ENCODE measurements at regions not wholly inside any gene's neighbourhood (a gene's known extent, or its start where the extent isn't known, plus 50 kb on each side); places are given as distances from the start of the nearest gene placed in this dataset.

DNA sequence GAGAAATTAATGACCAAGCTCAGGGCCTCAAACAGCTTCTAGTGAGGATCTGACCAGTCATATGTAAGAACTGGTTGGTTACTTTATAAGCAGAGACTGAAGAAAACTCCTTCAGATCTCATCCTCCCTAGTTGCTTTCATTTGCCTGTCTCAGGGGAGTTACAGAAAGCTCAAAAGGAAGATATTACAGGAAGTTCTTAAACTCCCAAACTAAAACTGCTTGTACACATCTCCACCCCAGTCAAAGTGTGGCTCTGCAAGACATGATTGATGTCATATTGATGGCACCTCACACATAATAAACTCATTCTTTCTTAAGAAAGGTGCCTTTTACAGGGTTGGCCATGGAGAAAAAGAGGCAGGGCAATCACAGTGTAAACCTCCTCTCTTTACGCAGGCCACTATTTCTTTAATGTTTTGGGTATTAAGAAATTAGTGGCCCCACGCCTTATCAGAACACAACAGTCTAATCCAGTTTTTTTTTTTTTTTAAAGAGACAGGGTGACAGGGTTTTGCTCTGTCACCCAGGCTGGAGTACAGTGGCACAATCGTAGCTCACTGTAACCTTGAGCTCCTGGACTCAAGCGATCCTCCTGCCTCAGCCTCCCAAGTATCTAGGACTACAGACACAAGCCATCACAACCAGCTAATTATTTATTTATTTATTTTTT lies 62.6 kb upstream of the STK17B start:
- Histone ChIP-seq H3K36me3 (ENCODE audit: insufficient read depth) (no peaks in the 10 kb centered on the region), H4K20me1 (replicated peaks; ENCODE audit: insufficient read depth) (no peaks in the 10 kb centered on the region), H3K4me2 (no peak overlapping the region), H3K9me2 (ENCODE audit: insufficient read depth) (no peaks in the 10 kb centered on the region), H3F3A (replicated peaks; ENCODE audit: low read depth) (no peaks in the 10 kb centered on the region), H3K4me1 (ENCODE audit: insufficient read depth) (no peaks in the 10 kb centered on the region), H2AFZ (no peak overlapping the region), H3K27ac (ENCODE audit: low read depth) (no peak overlapping the region), H3K27me3 (ENCODE audit: insufficient read depth) (no peaks in the 10 kb centered on the region), H3K4me3 (no peak overlapping the region), H3K79me2 (replicated peaks; ENCODE audit: insufficient read depth) (no peaks in the 10 kb centered on the region)
- Mint-ChIP-seq H3K4me3 (no peak overlapping the region), H3K36me3 (ENCODE audit: low read depth) (no peaks in the 10 kb centered on the region), H3K4me1 (no peaks in the 10 kb centered on the region), H3K27ac (no peak overlapping the region), H3K9me3 (no peaks in the 10 kb centered on the region; the same call in 2 of the 3 replicates), H3K27me3 (ENCODE audit: insufficient read depth, low read depth, poor library complexity) (peaks cover 5% of the 10 kb centered on the region)
- TF ChIP-seq EZH2 (IDR thresholded peaks at IDR 0.05; ENCODE audit: low read depth, unreplicated experiment) (no peak), STAT1 (IDR thresholded peaks at IDR 0.05; ENCODE audit: unreplicated experiment) (no peak), CREB1 (CRISPR knock-in tag; IDR thresholded peaks at IDR 0.05; ENCODE audit: low read depth) (no peak), POLR2AphosphoS5 (IDR thresholded peaks at IDR 0.05; ENCODE audit: low read depth) (no peak), JUNB (IDR thresholded peaks at IDR 0.05; ENCODE audit: unreplicated experiment) (no peak)
- TF ChIP-seq, protein P1, sequence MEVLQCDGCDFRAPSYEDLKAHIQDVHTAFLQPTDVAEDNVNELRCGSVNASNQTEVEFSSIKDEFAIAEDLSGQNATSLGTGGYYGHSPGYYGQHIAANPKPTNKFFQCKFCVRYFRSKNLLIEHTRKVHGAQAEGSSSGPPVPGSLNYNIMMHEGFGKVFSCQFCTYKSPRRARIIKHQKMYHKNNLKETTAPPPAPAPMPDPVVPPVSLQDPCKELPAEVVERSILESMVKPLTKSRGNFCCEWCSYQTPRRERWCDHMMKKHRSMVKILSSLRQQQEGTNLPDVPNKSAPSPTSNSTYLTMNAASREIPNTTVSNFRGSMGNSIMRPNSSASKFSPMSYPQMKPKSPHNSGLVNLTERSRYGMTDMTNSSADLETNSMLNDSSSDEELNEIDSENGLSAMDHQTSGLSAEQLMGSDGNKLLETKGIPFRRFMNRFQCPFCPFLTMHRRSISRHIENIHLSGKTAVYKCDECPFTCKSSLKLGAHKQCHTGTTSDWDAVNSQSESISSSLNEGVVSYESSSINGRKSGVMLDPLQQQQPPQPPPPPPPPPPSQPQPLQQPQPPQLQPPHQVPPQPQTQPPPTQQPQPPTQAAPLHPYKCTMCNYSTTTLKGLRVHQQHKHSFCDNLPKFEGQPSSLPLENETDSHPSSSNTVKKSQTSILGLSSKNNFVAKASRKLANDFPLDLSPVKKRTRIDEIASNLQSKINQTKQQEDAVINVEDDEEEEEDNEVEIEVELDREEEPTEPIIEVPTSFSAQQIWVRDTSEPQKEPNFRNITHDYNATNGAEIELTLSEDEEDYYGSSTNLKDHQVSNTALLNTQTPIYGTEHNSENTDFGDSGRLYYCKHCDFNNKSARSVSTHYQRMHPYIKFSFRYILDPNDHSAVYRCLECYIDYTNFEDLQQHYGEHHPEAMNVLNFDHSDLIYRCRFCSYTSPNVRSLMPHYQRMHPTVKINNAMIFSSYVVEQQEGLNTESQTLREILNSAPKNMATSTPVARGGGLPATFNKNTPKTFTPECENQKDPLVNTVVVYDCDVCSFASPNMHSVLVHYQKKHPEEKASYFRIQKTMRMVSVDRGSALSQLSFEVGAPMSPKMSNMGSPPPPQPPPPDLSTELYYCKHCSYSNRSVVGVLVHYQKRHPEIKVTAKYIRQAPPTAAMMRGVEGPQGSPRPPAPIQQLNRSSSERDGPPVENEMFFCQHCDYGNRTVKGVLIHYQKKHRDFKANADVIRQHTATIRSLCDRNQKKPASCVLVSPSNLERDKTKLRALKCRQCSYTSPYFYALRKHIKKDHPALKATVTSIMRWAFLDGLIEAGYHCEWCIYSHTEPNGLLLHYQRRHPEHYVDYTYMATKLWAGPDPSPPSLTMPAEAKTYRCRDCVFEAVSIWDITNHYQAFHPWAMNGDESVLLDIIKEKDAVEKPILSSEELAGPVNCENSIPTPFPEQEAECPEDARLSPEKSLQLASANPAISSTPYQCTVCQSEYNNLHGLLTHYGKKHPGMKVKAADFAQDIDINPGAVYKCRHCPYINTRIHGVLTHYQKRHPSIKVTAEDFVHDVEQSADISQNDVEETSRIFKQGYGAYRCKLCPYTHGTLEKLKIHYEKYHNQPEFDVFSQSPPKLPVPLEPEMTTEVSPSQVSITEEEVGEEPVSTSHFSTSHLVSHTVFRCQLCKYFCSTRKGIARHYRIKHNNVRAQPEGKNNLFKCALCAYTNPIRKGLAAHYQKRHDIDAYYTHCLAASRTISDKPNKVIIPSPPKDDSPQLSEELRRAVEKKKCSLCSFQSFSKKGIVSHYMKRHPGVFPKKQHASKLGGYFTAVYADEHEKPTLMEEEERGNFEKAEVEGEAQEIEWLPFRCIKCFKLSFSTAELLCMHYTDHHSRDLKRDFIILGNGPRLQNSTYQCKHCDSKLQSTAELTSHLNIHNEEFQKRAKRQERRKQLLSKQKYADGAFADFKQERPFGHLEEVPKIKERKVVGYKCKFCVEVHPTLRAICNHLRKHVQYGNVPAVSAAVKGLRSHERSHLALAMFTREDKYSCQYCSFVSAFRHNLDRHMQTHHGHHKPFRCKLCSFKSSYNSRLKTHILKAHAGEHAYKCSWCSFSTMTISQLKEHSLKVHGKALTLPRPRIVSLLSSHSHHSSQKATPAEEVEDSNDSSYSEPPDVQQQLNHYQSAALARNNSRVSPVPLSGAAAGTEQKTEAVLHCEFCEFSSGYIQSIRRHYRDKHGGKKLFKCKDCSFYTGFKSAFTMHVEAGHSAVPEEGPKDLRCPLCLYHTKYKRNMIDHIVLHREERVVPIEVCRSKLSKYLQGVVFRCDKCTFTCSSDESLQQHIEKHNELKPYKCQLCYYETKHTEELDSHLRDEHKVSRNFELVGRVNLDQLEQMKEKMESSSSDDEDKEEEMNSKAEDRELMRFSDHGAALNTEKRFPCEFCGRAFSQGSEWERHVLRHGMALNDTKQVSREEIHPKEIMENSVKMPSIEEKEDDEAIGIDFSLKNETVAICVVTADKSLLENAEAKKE (CRISPR knock-in tag; IDR thresholded peaks at IDR 0.05): no peak
- TF ChIP-seq, protein P2, sequence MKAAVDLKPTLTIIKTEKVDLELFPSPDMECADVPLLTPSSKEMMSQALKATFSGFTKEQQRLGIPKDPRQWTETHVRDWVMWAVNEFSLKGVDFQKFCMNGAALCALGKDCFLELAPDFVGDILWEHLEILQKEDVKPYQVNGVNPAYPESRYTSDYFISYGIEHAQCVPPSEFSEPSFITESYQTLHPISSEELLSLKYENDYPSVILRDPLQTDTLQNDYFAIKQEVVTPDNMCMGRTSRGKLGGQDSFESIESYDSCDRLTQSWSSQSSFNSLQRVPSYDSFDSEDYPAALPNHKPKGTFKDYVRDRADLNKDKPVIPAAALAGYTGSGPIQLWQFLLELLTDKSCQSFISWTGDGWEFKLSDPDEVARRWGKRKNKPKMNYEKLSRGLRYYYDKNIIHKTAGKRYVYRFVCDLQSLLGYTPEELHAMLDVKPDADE (IDR thresholded peaks at IDR 0.05): no peak
- ATAC-seq (no peak), DNase-seq (ENCODE audit: low spot score) (no peak)

Measured in GM23338 (cell line).